HG03025 (cell line): ENCODE measurements at regions not wholly inside any gene's neighbourhood (a gene's known extent, or its start where the extent isn't known, plus 50 kb on each side); places are given as distances from the start of the nearest gene placed in this dataset.
"Not testable (repeated sequence)": the region's sequence is repeated elsewhere in the genome, so short reads cannot be mapped to it uniquely, and the experiment has no call there.

ENCODE experiments used
- ATAC-seq: cut with Tn5 transposase; IDR thresholded peaks from one replicate; pipeline ENCODE4 v1.9.1; 2021; ENCODE audit warnings: mild to moderate bottlenecking, moderate library complexity; ENCODE audit not compliant: unreplicated experiment, low FRiP score

GRCh38 chr1:4062041-4062440 is 162.0 kb upstream of the C1orf174 start:
- ATAC-seq = no peak

GRCh38 chr1:4062560-4062959 is 162.5 kb upstream of the C1orf174 start:
- no peak for ATAC-seq

- no peak for ATAC-seq
Measured at GRCh38 chr1:4062992-4063391, 162.9 kb upstream of the C1orf174 start.

GRCh38 chr1:4063516-4063915 is 163.4 kb upstream of the C1orf174 start:
- no peak for ATAC-seq

- ATAC-seq = no peak
Measured at GRCh38 chr1:4064150-4064889, 164.2 kb upstream of the C1orf174 start.

GRCh38 chr1:4066860-4067599 is 167.0 kb upstream of the C1orf174 start:
- ATAC-seq = no peak

- ATAC-seq = no peak
Measured at GRCh38 chr1:4068076-4068475, 168.0 kb upstream of the C1orf174 start.

GRCh38 chr1:4071653-4072052 is 171.6 kb upstream of the C1orf174 start:
- no peak for ATAC-seq

GRCh38 chr1:4072481-4073153 is 172.5 kb upstream of the C1orf174 start:
- ATAC-seq = no peak

GRCh38 chr1:4075436-4076225 is 175.6 kb upstream of the C1orf174 start:
- ATAC-seq = no peak

GRCh38 chr1:4076346-4076745 is 176.3 kb upstream of the C1orf174 start:
- ATAC-seq = no peak

GRCh38 chr1:4078091-4078962 is 178.3 kb upstream of the C1orf174 start:
- ATAC-seq = not testable (repeated sequence)

GRCh38 chr1:4079815-4080214 is 179.7 kb upstream of the C1orf174 start:
- no peak for ATAC-seq

GRCh38 chr1:4081806-4082711 is 182.0 kb upstream of the C1orf174 start:
- no peak for ATAC-seq

GRCh38 chr1:4083231-4084047 is 183.4 kb upstream of the C1orf174 start:
- ATAC-seq = no peak

- ATAC-seq = no peak
Measured at GRCh38 chr1:4084048-4084431, 184.0 kb upstream of the C1orf174 start.

GRCh38 chr1:4084446-4084845 is 184.4 kb upstream of the C1orf174 start:
- ATAC-seq = no peak

GRCh38 chr1:4084896-4085295 is 184.8 kb upstream of the C1orf174 start:
- no peak for ATAC-seq
